ENCODE measurements at regions not wholly inside any gene's neighbourhood (a gene's known extent, or its start where the extent isn't known, plus 50 kb on each side); places are given as distances from the start of the nearest gene placed in this dataset.
"Not testable (repeated sequence)": the region's sequence is repeated elsewhere in the genome, so short reads cannot be mapped to it uniquely, and the experiment has no call there.

GRCh38 chrX:78822157-78822690 lies 74.7 kb downstream of the LPAR4 start:
- no peak for DNase-seq (ENCODE audit: low spot score)
- no peak overlapping the region for H3K27ac Mint-ChIP-seq
- intact Hi-C loops (cut with micrococcal nuclease) = no loop called here
- H3K36me3 Mint-ChIP-seq (ENCODE audit: low read depth) = no peaks in the 10 kb centered on the region
- no peaks in the 10 kb centered on the region for H3K9me3 Mint-ChIP-seq
- no peaks in the 10 kb centered on the region for H3K27me3 Mint-ChIP-seq (ENCODE audit: low read depth)
- H3K4me3 Mint-ChIP-seq (ENCODE audit: low read depth) = no peak overlapping the region
- no peaks in the 10 kb centered on the region for H3K4me1 Mint-ChIP-seq (ENCODE audit: low read depth)

- Mint-ChIP-seq H3K36me3 (ENCODE audit: low read depth) (no peaks in the 10 kb centered on the region), H3K4me1 (ENCODE audit: low read depth) (no peaks in the 10 kb centered on the region), H3K4me3 (ENCODE audit: low read depth) (no peak overlapping the region), H3K27me3 (ENCODE audit: low read depth) (no peaks in the 10 kb centered on the region), H3K27ac (no peak overlapping the region), H3K9me3 (no peaks in the 10 kb centered on the region)
- DNase-seq (ENCODE audit: low spot score) = no peak
- intact Hi-C loops (cut with micrococcal nuclease) = no loop called here
Observed at GRCh38 chrX:78831523-78831922, 84.0 kb downstream of the LPAR4 start.

GRCh38 chrX:78838709-78839108 lies 91.2 kb downstream of the LPAR4 start:
- intact Hi-C loops (cut with micrococcal nuclease) = no loop called here

GRCh38 chrX:78839711-78840110 lies 92.2 kb downstream of the LPAR4 start:
- Mint-ChIP-seq H3K27me3 (ENCODE audit: low read depth) (peaks cover 2% of the 10 kb centered on the region), H3K27ac (no peak overlapping the region), H3K4me3 (ENCODE audit: low read depth) (no peak overlapping the region), H3K4me1 (ENCODE audit: low read depth) (no peaks in the 10 kb centered on the region), H3K36me3 (ENCODE audit: low read depth) (no peaks in the 10 kb centered on the region), H3K9me3 (no peaks in the 10 kb centered on the region)
- no peak for DNase-seq (ENCODE audit: low spot score)
- intact Hi-C loops (cut with micrococcal nuclease) = no loop called here

More at GRCh38 chrX:78838709-78839108, 91.2 kb downstream of the LPAR4 start:
- H3K36me3 Mint-ChIP-seq (ENCODE audit: low read depth) = no peaks in the 10 kb centered on the region
- no peaks in the 10 kb centered on the region for H3K4me1 Mint-ChIP-seq (ENCODE audit: low read depth)
- no peaks in the 10 kb centered on the region for H3K9me3 Mint-ChIP-seq
- H3K27me3 Mint-ChIP-seq (ENCODE audit: low read depth) = peaks cover 2% of the 10 kb centered on the region
- H3K27ac Mint-ChIP-seq = no peak overlapping the region
- DNase-seq (ENCODE audit: low spot score) = no peak
- no peak overlapping the region for H3K4me3 Mint-ChIP-seq (ENCODE audit: low read depth)

DNA sequence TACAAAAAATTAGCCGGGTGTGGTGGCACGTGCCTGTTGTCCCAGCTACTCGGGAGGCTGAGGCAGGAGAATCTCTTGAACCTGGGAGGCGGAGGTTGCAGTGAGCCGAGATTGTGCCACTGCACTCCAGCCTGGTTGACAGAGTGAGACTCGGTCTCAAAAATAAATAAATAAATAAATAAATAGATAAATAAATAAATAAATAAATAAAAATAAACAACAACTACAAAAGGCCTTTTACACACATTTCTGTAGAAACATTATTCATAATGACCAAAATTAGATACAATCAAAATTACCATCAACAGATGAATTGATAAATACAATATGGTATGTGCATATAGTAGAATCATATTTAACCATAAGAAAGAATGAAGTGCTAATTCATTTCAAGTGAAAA lies 96.7 kb downstream of the LPAR4 start:
- H3K9me3 Mint-ChIP-seq; H3K4me3 Mint-ChIP-seq (ENCODE audit: low read depth); H3K27me3 Mint-ChIP-seq (ENCODE audit: low read depth); H3K27ac Mint-ChIP-seq; H3K4me1 Mint-ChIP-seq (ENCODE audit: low read depth); intact Hi-C loops (cut with micrococcal nuclease); DNase-seq (ENCODE audit: low spot score); H3K36me3 Mint-ChIP-seq (ENCODE audit: low read depth): not testable (repeated sequence)

DNA sequence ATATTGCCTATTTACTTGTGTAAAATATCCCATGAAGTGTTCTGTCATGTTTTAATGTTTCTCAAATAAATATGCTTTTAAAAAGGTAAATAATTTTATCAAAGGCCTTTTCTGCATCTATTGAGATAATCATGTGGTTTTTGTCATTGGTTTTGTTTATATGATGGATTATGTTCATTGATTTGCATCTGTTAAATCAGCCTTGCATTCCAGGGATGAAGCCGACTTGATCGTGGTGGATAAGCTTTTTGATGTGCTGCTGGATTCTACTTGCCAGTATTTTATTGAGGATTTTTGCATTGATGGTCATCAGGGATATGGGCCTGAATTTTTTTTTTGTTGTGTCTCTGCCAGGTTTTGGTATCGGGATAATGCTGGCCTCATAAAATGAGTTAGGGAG lies 63.9 kb upstream of the P2RY10 start:
- intact Hi-C loops (cut with micrococcal nuclease); H3K27ac Mint-ChIP-seq; H3K4me1 Mint-ChIP-seq (ENCODE audit: low read depth); DNase-seq (ENCODE audit: low spot score); H3K27me3 Mint-ChIP-seq (ENCODE audit: low read depth); H3K4me3 Mint-ChIP-seq (ENCODE audit: low read depth): not testable (repeated sequence)
- Mint-ChIP-seq H3K9me3 (peaks cover 26% of the 10 kb centered on the region), H3K36me3 (ENCODE audit: low read depth) (peaks cover 10% of the 10 kb centered on the region)

- peaks cover 8% of the 10 kb centered on the region for H3K4me1 Mint-ChIP-seq (ENCODE audit: low read depth)
- H3K4me3 Mint-ChIP-seq (ENCODE audit: low read depth) = no peak overlapping the region
- DNase-seq (ENCODE audit: low spot score) = no peak
- H3K27me3 Mint-ChIP-seq (ENCODE audit: low read depth) = no peaks in the 10 kb centered on the region
- H3K9me3 Mint-ChIP-seq = peaks cover 4% of the 10 kb centered on the region
- H3K36me3 Mint-ChIP-seq (ENCODE audit: low read depth) = peaks cover 5% of the 10 kb centered on the region
- intact Hi-C loops (cut with micrococcal nuclease) = loop anchor here (2.0 to 5.0 kb wide), 2 partner anchors 196 to 332 kb away; no protein-coding TSS in a partner anchor
- H3K27ac Mint-ChIP-seq = no peak overlapping the region
Observed at GRCh38 chrX:78886550-78886949, 58.6 kb upstream of the P2RY10 start.

Measured in activated T-helper 2 cell treated with anti-CD3 and anti-CD28 coated beads, Interferon-gamma antibody, Interleukin-2, Interleukin-4, amounts not matched to agents 10 μg/mL and 5 μg/mL and 100 μg/mL, durations not matched to agents 14 hours and 24 hours and 36 hours (primary cell).